GM18517 (cell line): ENCODE measurements at regions not wholly inside any gene's neighbourhood (a gene's known extent, or its start where the extent isn't known, plus 50 kb on each side); places are given as distances from the start of the nearest gene placed in this dataset.

Experiments used
- ATAC-seq: cut with Tn5 transposase; IDR thresholded peaks from one replicate; pipeline ENCODE4 v1.9.1; 2021; ENCODE audit warnings: mild to moderate bottlenecking, moderate library complexity; ENCODE audit not compliant: unreplicated experiment

- ATAC-seq: no peak
These were observed 365.5 kb downstream of the FIGN start for GRCh38 chr2:163370169-163370886.

- no peak for ATAC-seq
These were observed 366.7 kb downstream of the FIGN start for GRCh38 chr2:163369111-163369510.

DNA sequence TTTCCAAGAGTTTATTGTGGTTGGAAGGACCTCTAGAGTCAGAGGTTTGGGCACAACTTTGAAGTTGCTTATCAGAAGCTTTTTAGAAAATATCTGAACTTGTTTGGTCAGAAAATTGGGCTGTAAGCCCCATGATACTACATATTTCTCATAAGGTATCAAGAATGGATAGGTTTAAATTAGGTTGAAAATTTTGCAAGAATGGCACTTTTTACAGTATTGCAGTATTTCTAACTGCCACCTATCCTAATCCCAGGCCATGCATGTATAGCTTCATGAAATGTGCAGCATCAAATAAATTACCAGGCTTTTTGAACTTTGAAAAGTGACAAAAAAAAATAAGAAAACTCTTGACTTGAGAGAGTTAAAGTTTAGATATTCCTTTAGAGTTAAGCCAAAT, 367.2 kb downstream of the FIGN start:
- ATAC-seq: no peak

- no peak for ATAC-seq
These were observed 367.8 kb downstream of the FIGN start for GRCh38 chr2:163367825-163368582.

DNA sequence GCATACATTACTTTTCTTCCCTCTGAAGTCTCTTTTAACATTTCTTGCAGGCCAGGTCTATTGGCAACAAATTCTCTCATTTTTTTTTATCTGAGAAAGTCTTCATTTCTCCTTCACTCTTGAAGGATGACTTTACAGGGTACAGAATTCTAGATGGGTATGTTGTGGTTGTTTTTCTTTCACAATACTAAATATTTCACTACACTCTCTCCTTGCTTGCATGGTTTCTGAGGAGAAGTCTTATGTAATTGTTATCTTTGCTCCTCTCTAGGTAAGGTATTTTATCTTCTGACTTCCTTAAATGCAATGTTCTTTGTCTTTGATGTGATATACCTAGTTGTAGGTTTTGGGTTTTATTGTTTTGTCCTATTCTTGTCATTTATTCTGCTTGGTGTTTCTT, 371.1 kb downstream of the FIGN start:
- no peak for ATAC-seq

DNA sequence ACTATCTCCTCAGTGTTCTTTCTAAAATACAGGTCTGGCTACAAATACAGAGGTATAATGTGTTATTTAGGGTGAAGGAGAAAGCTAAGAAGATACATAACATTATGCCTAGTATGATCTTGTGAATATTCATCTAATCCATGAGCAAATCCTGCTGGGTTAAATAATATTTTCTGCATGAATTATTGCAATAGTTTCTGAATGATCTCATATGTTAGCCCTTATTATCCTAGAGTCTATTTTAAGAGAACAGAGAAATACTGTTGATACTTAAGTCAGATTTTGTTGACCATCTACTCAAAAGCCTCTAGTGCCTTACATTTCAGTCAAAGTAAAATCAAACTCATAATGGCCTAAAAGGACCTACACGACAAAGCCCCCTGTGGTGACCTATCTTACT, 382.3 kb downstream of the FIGN start:
- ATAC-seq: no peak

DNA sequence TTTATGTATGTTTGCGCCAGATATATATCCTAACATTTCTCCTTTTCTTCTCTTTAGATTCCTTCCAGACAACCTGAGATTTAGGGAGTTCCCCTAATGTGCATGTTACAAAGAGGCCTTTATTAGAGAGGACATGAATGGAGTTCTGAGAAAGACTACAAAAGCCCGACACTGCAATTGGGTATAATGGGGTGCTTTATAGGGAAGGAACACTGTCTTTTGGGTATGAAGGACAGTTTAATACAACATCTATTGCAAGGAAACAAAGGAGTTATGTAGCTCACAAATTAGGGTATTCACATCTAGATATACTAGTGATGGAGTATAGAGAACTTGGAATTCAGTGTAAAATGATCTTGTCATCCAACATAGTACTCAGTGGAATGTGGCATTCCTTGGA, 383.8 kb downstream of the FIGN start:
- no peak for ATAC-seq

DNA sequence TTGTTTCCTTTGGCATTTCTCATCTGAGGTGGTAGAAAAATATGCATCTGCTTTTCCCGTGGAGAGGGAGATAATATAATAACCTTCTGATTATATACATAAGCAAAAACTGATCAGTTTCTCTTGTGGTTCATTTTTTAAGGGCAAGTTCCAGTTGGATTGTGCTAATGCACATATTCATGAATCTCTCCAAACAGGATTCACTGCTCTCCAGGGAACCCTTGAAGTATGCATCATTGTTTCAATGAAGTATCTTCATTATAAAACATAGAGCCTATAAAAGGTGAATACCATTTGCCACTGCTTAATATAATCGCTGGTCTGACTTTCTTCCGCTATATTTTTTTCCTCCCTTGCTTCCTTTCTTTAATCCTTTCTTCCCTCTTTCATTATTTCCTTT, 384.7 kb downstream of the FIGN start:
- no peak for ATAC-seq

- no peak for ATAC-seq
These were observed 386.9 kb downstream of the FIGN start for GRCh38 chr2:163348857-163349380.

DNA sequence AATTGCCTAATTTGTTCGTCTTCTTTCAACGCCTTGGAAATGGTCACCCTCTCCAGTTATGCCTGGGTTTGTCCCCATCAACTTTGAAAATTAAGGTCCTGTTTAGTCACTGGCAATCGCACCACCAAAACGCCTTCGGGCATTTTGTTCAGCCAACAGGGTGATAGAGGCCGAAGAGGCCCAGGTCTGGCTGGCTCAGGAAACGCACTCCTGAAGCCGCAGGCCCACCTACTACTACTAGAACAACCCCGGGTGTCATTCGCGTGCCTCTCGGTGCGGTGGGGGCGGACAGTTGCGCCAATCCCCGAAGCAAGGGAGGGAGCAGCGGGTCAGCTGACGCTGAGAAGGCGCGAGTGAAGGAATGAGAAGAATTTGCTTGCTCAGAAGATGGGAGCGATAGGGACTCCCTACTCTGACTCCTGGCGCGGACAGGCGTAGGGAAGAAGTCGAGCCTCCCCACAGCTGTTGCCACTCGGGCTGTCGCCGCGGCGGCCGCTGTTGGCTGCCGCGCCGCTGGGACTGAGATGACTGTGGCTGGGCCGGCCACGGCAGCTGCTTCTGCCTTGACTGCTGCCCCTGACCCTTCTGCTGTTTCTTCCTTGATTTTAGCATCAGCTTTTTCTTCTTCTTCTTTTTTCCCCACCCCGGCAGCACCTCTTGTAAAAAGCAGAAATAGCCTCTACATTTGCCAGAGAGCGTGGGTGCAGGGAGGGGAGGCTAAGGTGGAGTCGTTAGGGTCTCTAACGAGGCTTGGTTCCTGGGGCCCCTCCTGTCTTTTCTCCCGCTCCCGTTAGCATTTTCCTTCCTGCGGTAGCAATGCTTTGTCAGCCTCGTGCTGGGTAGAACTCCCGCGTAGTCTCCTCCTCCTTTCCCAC, 387.6 kb downstream of the FIGN start:
- ATAC-seq: no peak

- ATAC-seq: peak; percentile 80
These were observed 389.8 kb downstream of the FIGN start for GRCh38 chr2:163345795-163346573.

- no peak for ATAC-seq
These were observed 392.5 kb downstream of the FIGN start for GRCh38 chr2:163343316-163343715.

- ATAC-seq: no peak
These were observed 394.4 kb downstream of the FIGN start for GRCh38 chr2:163341426-163341825.

- no peak for ATAC-seq
These were observed 397.5 kb downstream of the FIGN start for GRCh38 chr2:163338270-163338669.

DNA sequence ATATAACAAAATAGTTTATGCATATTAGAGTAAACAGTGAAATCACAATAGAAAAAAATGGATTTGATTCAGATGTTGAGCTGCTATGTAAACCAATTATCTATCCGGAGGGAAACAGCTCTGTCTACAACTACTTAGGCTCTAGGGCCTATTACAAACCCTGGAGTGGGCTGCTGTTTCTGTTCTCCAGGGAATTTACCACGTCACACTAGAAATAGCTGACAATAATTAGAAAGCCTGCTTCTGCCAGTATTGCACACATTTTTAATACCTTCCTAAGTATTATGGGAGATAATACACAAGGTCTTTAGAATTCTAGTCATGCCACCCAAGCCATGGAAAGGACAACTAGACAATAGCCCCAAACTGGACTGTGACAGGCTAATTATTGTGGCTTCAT, 411.1 kb downstream of the FIGN start:
- ATAC-seq: no peak

DNA sequence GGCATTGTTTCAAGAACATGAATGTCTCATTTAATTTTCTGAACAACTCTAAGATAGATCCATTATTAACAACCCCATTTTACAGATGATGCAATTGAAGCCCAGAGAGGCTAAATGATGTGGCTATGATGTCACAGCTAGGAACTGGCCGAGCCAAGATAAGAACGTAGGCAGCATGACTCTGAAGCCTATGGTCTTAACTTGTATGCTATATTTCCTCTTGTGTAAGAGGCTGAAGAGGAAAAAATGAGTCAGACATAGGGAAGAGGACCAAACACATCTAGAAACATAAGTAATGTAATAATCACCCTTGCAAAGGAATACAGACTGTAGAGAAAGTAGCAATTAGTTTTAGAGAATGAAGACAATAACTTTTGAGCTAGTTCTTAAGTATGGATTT, 416.8 kb downstream of the FIGN start:
- no peak for ATAC-seq

GRCh38 chr2:163314712-163315111, 421.1 kb downstream of the FIGN start:
- no peak for ATAC-seq

DNA sequence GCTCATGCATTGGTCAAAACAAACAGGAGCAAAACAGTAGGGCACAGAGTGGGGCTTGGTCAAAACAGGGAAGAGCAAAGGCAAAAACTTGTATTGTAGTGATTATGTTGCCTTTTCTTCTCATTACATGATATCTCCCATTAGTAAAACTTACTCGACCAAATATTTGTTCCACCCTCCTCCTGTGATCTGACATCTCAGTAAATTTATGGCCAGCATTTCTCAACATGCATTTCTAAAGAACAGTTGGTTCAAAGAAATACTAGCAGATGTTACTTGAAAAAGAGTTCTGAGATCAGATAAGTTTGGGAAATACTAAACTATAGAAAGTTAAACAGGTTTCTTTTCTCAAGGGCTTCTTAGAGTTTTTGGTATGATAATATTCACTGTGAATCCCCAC, 423.1 kb downstream of the FIGN start:
- ATAC-seq: no peak

DNA sequence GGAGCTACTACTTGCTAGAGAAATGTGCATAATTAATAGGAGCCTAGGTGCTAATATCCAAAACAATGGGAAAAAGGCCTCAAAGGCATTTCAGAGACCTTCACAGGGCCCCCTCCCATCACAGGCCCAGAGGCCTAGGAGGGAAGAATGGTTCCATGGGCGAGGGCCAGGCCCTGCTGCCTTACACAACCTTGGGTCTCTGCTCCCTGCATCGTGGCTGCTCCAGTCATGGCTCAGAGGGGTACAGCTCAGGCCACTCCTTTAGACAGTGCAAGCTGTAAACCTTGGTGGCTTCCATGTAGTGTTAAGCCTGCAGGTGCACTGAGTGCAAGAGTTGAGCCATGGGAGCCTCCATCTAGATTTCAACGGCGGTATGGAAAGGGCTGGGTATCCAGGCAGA, 429.2 kb downstream of the FIGN start:
- no peak for ATAC-seq

DNA sequence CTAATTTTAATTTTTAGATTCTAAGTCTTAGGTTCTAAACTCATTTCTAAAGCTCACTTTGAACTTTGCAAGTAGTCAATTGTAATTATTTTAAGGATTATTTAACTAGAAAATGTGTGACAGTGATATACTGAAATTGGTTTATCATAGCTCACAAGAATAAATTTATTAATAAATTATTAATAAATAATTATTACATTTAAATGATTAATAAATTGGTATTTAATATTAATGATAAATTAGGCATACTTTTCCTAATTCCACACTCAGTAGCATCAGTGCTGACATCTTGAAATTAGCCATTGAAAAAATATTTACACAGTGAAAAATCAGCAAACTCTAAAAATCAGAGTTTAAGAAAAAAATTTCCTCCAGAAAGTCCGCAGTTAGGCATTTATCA, 433.7 kb downstream of the FIGN start:
- no peak for ATAC-seq

DNA sequence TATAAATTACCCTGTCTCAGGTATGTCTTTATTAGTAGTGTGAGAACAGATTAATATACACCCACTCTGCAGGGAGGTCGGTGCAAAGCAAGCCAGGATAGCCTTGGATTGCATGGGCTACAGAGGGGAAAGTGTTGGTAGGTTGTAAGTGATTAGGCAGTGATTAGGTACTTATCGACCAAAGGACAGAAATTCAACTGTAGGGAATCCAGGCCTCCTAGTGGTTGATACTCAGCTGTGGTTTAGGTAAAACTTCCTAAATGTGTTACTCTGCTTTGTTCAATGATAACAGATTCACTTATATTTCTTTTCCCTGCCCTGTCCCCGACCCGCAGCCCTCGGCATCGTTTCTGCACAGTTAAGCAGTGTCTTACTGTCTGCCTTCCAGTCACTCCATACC, 444.0 kb downstream of the FIGN start:
- ATAC-seq: no peak
